Nephron progenitor cell (in vitro differentiated cells): ENCODE measurements at regions not wholly inside any gene's neighbourhood (a gene's known extent, or its start where the extent isn't known, plus 50 kb on each side); places are given as distances from the start of the nearest gene placed in this dataset.

ENCODE experiments used
- DNase-seq: peaks from one replicate; pipeline ENCODE4 v3.0.0; 2021
- H3K27ac Mint-ChIP-seq: 2 replicates; pipeline ENCODE4 v1.8.0; 2021; ENCODE audit warnings: mild to moderate bottlenecking, moderate library complexity, mixed read lengths
- H3K27me3 Mint-ChIP-seq: 2 replicates; pipeline ENCODE4 v1.8.0; 2021; ENCODE audit warnings: mild to moderate bottlenecking, low read depth, mixed read lengths; ENCODE audit not compliant: poor library complexity
- H3K36me3 Mint-ChIP-seq: 2 replicates; pipeline ENCODE4 v1.8.0; 2021; ENCODE audit warnings: low read depth, mixed read lengths
- H3K4me1 Mint-ChIP-seq: 2 replicates; pipeline ENCODE4 v1.8.0; 2021; ENCODE audit warnings: mixed read lengths
- H3K4me3 Mint-ChIP-seq: 2 replicates; pipeline ENCODE4 v1.8.0; 2021; ENCODE audit warnings: mild to moderate bottlenecking, moderate library complexity, mixed read lengths
- H3K9me3 Mint-ChIP-seq: 2 replicates; pipeline ENCODE4 v1.8.0; 2021; ENCODE audit warnings: mild to moderate bottlenecking, moderate library complexity, mixed read lengths
- TF ChIP-seq, protein P1 (sequence below): fragments of 200-600 bp; sonication (generic); IDR thresholded peaks from 2 replicates; pipeline ENCODE4 v1.5.0; 2021; ENCODE audit warnings: antibody characterized with exemption

DNA sequence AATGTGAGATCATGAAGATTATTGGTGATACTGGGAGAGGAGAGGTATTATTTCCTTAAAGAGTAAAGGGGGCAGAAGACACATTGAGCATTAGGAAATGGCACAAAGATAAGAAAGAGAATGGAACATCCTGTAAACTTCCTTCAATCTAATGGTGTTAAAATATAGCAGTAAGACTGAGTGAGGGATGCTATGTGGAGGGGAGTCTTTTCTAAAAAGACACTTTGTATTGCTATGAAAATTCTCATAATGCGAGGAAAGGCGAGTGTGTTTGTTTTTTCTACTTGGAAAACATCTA lies 405.2 kb downstream of the ARL4A start:
- no peaks in the 10 kb centered on the region for H3K36me3 Mint-ChIP-seq
- TF ChIP-seq, protein P1, sequence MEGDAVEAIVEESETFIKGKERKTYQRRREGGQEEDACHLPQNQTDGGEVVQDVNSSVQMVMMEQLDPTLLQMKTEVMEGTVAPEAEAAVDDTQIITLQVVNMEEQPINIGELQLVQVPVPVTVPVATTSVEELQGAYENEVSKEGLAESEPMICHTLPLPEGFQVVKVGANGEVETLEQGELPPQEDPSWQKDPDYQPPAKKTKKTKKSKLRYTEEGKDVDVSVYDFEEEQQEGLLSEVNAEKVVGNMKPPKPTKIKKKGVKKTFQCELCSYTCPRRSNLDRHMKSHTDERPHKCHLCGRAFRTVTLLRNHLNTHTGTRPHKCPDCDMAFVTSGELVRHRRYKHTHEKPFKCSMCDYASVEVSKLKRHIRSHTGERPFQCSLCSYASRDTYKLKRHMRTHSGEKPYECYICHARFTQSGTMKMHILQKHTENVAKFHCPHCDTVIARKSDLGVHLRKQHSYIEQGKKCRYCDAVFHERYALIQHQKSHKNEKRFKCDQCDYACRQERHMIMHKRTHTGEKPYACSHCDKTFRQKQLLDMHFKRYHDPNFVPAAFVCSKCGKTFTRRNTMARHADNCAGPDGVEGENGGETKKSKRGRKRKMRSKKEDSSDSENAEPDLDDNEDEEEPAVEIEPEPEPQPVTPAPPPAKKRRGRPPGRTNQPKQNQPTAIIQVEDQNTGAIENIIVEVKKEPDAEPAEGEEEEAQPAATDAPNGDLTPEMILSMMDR, result no peak
- peaks cover 14% of the 10 kb centered on the region for H3K4me1 Mint-ChIP-seq
- no peak overlapping the region for H3K4me3 Mint-ChIP-seq
- peaks cover 16% of the 10 kb centered on the region for H3K9me3 Mint-ChIP-seq
- H3K27ac Mint-ChIP-seq, result no peak overlapping the region
- DNase-seq, result no peak
- no peaks in the 10 kb centered on the region for H3K27me3 Mint-ChIP-seq

DNA sequence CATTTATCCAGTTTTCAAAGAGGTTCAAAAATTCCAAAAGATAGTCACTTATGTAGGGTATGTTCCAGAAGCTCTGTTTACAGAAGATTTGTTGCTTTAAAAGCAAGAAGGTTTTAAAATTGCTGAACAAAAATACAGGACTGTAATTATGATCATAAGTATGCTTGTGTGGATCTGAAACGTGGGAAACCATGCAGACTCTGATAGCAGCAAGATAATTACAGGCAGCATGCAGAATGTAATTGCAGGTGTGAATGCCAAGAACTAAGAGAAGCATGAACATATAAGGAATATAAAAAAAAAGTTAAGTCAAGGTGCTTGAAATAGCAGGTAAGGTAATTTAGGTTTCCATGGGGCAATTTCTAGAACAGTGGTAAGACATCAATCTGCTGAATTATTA lies 405.7 kb downstream of the ARL4A start:
- DNase-seq, result no peak
- Mint-ChIP-seq H3K4me3 (no peak overlapping the region), H3K9me3 (peaks cover 10% of the 10 kb centered on the region), H3K36me3 (no peaks in the 10 kb centered on the region), H3K4me1 (peaks cover 19% of the 10 kb centered on the region), H3K27me3 (no peaks in the 10 kb centered on the region), H3K27ac (no peak overlapping the region)
- TF ChIP-seq, protein P1, result no peak

DNA sequence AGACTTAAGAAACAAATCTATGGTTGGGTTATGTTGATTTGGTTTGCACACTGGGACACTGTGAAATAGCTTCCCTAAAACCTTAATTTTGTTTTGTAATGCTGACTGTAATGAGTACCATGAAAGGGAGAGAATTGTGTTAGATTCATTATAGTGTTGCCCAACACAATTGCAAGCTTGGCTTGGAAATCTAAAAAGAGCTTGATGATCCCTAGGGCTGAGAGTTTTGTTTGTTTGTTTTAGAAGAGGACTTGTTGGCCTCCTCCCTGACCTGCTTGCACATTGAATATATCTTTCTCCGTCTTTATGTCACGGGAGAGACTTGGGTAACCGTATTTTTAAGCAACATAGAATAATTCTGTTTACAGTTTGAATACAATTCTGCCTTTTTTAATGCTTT lies 410.1 kb downstream of the ARL4A start:
- Mint-ChIP-seq H3K9me3 (peaks cover 8% of the 10 kb centered on the region), H3K4me3 (peak overlapping the region; percentile 10), H3K36me3 (no peaks in the 10 kb centered on the region)

DNA sequence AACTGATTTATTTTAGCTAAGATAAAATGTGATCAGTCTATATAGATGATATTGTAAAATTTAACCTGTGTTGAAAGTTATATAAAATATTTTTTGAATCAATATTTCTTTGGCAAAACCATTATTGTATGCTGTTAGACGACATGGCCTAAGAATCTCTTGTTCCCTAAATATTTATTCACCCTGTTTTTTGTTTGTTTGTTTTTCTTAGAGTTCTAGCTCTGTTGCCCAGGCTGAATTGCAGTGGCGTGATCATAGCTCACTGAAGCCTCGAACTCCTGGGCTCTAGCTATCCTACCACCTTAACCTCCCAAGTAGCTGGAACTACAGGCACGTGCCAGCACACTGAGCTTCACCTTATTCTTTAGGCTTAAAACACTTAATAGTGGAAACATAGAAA lies 410.7 kb downstream of the ARL4A start:
- Mint-ChIP-seq H3K36me3 (no peaks in the 10 kb centered on the region), H3K4me3 (no peak overlapping the region), H3K27ac (peak overlapping the region; percentile 97), H3K27me3 (no peaks in the 10 kb centered on the region), H3K9me3 (peaks cover 8% of the 10 kb centered on the region), H3K4me1 (peaks cover 32% of the 10 kb centered on the region)
- no peak for DNase-seq
- TF ChIP-seq, protein P1, result no peak

More for the DNA sequence above, 410.1 kb downstream of the ARL4A start:
- Mint-ChIP-seq H3K27ac (peak overlapping the region; percentile 37), H3K4me1 (peaks cover 32% of the 10 kb centered on the region), H3K27me3 (no peaks in the 10 kb centered on the region)
- DNase-seq, result no peak
- TF ChIP-seq, protein P1, result no peak

DNA sequence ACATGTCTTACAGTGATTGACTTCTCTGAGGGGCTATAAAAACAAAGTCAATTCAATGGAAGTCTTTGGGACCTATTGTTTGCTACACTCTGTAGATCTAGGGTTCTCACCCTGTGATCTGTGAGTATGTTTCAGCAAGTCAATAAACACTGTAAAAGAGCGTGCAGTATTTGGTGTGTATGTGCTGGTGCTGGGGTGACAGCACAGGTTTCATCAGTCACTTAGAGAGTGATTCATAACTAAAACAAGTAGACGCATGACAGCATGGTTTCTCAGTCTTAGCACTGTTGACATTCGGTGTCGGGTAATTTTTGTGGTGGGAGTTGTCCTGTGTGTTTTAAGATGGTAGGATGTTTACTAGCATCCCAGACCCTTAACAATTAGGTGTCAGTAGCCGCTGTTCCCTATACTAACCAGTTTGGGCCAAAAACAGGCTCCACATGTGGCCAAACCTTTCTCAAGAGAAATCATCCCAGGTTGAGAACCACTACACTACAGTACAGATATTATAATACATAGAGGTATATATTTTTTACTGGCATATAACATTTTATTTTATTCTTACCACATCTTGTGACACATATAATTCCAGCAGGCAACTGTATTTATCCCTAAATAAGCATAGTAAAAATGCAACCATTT lies 411.8 kb downstream of the ARL4A start:
- Mint-ChIP-seq H3K4me3 (no peak overlapping the region), H3K9me3 (peaks cover 16% of the 10 kb centered on the region), H3K36me3 (peaks cover 8% of the 10 kb centered on the region), H3K27me3 (no peaks in the 10 kb centered on the region), H3K4me1 (peaks cover 32% of the 10 kb centered on the region), H3K27ac (peak overlapping the region; percentile 3)
- no peak for DNase-seq
- TF ChIP-seq, protein P1, result no peak

DNA sequence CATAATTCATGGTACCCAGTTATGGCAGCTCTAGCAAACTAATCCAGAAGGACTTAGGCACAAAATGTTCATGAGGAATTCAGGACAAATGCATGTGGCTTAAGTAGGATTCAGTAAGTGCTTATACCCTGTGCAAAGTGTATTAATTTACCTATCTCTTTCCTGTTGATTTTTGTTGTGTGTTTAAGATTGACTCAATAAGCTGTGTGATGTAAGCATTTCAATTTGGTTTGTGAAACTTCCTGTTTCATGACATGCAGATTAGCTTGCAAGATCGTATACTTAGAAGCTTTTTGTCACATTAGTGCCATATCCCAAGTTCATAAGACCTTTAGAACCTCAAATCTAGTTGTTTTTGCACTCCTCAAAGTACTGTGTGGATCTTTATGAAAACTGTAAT lies 416.7 kb downstream of the ARL4A start:
- Mint-ChIP-seq H3K27me3 (no peaks in the 10 kb centered on the region), H3K9me3 (peaks cover 29% of the 10 kb centered on the region), H3K27ac (no peak overlapping the region), H3K36me3 (peaks cover 17% of the 10 kb centered on the region), H3K4me1 (peaks cover 5% of the 10 kb centered on the region), H3K4me3 (no peak overlapping the region)
- no peak for DNase-seq
- TF ChIP-seq, protein P1, result no peak
